HG03039 (cell line): ENCODE measurements at regions not wholly inside any gene's neighbourhood (a gene's known extent, or its start where the extent isn't known, plus 50 kb on each side); places are given as distances from the start of the nearest gene placed in this dataset.
A peak's percentile ranks its signal among the peaks of the same experiment; 100 is the strongest.
"Not testable (repeated sequence)": the region's sequence is repeated elsewhere in the genome, so short reads cannot be mapped to it uniquely, and the experiment has no call there.

Source experiments
- ATAC-seq: cut with Tn5 transposase; IDR thresholded peaks from one replicate; pipeline ENCODE4 v1.9.1; 2021; ENCODE audit warnings: mild to moderate bottlenecking, moderate library complexity; ENCODE audit not compliant: unreplicated experiment

GRCh38 chr6:27593861-27594260 lies 121.0 kb upstream of the ZNF184 start:
- no peak for ATAC-seq

DNA sequence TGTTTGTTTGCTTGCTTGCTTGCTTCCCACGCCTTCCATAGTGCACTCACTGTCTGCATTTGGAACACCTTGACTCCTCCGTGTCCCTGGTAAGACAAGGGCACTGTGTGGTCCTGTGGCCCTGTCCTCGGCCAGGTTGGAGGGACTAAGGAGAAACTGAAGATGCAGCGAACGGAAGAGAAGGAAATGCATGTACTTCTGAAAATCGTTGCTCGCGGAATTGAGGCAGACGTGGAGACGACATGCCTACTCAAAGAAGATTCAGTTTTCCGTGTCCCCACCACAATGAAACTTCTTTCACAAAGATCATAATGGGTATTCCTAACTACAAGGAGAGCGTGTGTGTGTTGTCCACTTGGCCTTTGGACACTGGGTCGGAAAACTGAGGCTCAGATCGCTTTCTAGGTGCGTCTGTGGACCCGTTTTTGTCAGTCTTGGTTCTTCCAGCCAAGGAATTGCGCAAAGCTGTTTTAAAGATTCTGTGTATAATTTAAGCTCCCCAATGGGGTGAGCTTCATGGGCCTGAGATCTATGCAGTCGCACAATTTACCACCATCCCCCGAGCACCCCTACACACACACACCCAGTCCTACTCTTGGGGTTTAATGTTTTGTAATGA lies 120.4 kb upstream of the ZNF184 start:
- no peak for ATAC-seq

GRCh38 chr6:27592481-27593199 lies 119.7 kb upstream of the ZNF184 start:
- peak; percentile 93 for ATAC-seq

DNA sequence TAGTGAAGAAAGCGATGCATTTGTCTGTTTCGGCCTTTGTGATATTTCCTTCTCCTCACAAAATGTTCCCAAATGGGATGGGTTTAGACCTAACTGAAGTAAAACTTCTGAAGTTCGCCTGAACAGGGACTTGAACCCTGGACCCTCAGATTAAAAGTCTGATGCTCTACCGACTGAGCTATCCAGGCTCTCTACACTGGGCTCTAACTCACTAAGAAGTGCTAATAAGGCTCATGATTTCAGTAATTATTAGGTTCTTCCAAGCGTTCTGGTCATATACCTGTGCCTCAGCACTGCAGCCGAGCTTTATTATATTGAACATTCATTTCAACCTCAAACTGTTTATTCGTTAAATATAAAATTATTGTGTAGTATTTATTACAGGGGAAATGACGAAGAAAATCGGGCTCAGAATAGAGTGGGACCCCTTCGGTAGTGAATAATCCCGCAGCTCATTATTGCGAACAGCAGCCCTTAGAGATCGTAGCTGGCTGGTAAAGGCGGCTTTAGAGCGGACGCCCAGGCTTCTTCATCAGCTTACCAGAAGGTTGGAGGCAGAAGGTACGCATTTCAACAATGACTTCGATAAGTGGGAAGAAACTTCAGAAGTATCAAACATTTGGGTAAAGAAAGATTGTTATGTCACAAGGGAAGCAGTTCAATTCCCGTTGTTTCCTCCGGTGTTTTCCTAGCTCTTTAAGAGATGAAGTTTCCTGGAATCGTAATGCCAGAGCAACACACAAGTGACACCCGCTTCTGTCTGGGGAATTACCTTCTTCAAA lies 119.0 kb upstream of the ZNF184 start:
- no peak for ATAC-seq

DNA sequence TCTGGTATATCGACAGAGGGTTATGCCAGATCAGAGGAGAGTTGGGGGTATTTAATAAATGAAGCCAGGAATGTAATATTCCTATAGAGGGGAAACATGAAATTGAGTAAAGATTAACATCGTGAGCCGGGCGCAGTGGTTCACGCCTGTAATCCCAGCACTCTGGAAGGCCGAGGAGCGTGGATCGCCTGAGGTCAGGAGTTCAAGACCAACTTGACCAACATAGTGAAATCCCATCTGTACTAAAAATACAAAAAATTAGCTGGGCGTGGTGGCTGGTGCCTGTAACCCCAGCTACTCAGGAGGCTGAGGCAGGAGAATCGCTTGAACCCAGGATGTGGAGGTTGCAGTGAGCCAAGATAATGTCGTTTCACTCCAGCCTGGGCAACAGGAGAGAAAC lies 112.4 kb upstream of the ZNF184 start:
- ATAC-seq, result not testable (repeated sequence)

- no peak for ATAC-seq
Observed at GRCh38 chr6:27584326-27584725, 111.4 kb upstream of the ZNF184 start.

GRCh38 chr6:27582928-27583725 lies 110.2 kb upstream of the ZNF184 start:
- ATAC-seq, result no peak

DNA sequence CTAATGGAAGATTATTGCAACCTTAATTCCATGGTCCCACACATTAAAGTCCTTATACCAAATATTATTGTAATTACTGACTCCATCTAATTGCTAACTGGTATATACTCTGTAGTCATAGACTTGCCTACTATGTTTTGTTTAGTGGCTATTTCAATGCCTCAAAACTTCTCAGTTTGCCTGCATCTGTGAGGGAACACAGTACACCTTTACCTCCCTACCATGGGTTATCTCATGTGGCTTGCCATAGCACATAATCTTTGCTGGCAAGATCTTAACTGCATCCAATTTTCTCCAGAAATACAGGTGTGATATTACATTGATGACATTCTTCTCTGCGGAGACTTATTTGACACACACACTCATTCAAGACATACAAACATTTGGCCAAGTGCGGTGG lies 107.1 kb upstream of the ZNF184 start:
- no peak for ATAC-seq

GRCh38 chr6:27577922-27578321 lies 105.0 kb upstream of the ZNF184 start:
- no peak for ATAC-seq

DNA sequence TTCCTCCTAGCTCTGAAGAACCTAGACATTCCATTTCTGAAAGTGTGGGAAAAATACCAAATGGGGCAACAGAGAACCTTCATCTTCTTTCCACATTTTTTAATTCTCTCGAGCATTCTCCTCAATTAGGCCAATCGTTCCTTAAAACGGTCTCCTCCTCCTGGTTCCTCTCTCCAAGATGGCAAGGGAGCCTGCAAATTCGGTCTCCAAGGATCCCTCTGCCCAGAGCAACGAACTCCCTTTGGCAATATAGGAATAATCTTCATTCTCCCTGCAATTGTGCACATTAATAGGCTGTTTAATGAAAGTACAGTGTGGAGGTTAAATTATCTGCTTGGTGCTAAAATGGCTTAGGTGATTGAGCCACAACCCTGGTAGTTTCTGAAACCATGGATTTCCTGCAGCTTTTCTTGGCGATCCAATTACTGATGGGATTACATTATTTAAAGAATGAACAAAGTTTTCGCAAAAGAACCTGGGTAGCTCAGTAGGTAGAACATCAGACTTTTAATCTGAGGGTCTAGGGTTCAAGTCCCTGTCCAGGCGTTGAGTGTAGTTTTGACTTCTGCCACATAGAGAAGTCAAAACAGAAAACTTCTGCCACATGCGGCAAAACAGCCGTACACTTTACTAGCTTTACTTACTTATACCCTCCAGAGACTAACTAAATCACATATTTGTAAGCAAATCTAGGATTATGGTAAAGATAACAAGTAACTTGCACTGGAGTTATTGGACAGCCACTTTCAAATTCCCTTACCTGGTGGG lies 102.9 kb upstream of the ZNF184 start:
- no peak for ATAC-seq

DNA sequence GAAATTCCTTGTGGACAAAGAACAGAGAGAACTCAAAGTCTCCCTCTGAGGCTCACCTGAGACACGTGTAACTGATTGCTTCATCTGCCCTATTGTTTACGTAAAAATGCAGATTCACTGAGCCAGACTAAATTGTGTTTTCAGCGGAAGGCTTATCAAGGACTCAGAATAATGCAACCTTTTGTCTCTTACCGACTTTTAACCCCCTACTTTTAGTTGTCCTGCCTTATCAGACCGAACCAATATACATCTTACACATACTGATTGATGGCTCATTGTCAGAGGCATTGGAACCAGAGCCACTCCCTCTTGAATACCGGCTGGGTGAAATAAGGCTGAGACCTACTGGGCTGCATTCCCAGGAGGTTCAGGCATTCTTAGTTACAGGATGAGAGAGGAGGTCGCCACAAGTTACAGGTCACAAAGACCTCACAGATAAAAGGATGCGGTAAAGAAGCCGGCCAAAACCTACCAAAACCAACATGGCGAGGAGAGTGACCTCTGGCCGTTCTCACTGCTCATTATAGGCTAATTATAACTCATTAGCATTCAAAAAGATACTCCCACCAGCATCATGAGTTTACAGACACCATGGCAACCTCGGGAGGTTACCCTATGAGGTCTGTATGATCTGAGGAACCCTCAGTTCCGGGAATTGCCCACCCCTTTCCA lies 95.5 kb upstream of the ZNF184 start:
- ATAC-seq, result no peak

DNA sequence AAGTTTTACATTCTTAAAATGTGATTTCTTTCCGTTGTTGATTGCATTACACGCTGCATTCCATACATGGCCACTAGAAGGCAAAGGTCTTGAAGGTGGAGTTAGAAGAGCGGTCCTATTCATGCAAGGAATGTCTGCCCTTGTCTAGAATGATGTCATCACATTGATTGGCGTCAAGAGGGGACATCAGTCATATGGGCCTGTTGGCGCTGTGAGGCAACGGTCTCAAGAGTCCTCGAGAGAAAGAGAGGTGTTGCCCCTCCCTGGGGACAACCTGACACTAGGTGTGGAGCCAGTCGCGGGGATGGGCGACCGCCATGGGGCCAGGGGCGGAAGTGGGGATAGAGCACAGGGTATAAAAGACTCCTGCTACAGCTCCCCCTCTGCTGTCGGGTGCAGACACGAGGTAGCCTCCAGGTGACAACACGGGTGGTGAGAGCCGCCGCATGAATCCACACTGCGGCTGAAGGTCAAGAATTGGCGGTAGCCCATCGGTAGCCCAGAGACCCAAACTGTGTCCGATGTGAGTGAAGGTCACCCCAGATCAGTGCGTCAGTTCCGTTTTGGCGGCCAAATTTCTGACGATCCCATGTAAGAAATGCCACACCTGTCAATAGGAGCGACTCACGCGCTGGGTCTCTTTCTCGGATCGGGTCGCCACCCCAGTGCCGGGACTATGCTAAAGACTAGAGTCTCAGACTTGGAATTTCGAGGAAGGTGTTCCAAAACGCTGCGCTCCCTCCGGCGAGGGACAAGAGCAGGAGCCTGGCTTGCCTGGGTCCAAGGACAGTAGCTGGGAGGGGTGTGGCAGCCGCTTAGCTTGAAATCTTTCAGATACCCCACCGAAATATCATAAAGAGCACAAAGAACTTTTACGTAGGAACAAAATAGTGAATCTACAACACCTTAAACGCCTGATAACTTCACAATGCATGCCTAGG lies 93.2 kb upstream of the ZNF184 start:
- ATAC-seq, result no peak

GRCh38 chr6:27562027-27562410 lies 89.1 kb upstream of the ZNF184 start:
- no peak for ATAC-seq

GRCh38 chr6:27558028-27558724 lies 85.3 kb upstream of the ZNF184 start:
- no peak for ATAC-seq

- no peak for ATAC-seq
Observed at GRCh38 chr6:27556406-27556805, 83.5 kb upstream of the ZNF184 start.

DNA sequence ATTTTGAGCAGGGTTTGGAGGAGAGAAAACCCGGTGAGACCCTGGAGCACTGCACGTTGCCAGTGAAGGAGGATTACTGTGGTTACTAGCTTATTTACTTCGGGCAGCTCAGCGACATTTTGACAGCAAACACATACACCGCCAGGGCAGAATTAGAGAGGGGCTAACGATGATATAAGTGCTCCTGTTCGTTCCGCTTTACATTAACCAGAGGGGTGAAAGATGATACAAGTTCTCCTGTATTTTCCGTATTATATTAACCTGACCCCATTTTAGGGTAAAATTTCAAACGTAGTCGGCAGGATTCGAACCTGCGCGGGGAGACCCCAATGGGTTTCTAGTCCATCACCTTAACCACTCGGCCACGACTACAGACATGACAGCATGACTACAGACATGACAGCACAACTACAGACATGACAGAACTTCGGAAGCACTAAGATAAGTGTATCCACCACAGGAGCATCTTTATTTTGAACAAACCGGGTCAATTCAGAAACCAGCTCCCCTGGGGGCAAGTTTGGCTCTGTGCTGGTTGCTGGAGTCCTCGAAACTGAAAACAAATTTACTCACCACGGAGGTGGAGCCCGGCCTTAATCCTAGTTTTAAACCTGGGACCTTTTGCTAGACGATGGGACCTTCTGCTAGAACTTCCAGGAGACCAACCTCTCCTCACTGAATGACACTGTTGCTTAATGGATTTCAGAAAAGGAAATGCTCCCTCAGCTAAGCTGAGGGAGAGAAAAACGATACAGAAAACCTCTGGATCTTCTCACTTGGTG lies 80.4 kb upstream of the ZNF184 start:
- ATAC-seq, result no peak

DNA sequence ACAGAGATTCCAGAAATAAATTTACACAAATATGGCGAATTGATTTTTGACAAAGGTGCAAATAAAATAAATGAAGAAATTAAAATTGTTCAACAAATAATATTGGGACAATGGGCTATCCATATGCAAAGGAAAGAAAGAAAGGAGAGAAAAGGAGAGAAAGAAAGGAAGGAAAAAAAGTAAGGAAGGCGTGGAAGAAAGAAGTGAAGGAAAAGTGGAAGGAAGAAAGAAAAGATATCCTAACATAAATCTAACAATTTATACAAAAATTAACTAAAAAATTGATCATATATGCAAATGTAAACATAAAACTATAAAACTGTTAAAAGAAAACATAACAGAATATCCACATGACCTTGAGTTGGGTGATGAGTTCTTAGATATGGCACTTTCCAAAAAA lies 78.7 kb upstream of the ZNF184 start:
- no peak for ATAC-seq
